SU-DHL-6 (cell line): ENCODE measurements at regions not wholly inside any gene's neighbourhood (a gene's known extent, or its start where the extent isn't known, plus 50 kb on each side); places are given as distances from the start of the nearest gene placed in this dataset.

Source experiments
- CTCF ChIP-seq: fragments of 200-600 bp; sonication (generic); IDR thresholded peaks from one replicate; pipeline ENCODE4 v1.5.1; 2017; ENCODE audit warnings: antibody characterized with exemption, mild to moderate bottlenecking, low read length, moderate library complexity; ENCODE audit not compliant: insufficient read depth, poor library complexity, severe bottlenecking
- EZH2phosphoT487 ChIP-seq: fragments of 200-600 bp; sonication (generic), shearing (Covaris generic); conservative IDR thresholded peaks from 2 replicates; pipeline ENCODE4 v1.6.1; 2018; ENCODE audit warnings: mild to moderate bottlenecking, antibody characterized with exemption, low read length, moderate library complexity, mixed read lengths

- TF ChIP-seq CTCF, result no peak
- TF ChIP-seq EZH2phosphoT487, result no peak
These were observed 110.5 kb upstream of the INSIG1 start for GRCh38 chr7:155187061-155187785.
